Stomach (tissue), 8 donors: ENCODE measurements at regions not wholly inside any gene's neighbourhood (a gene's known extent, or its start where the extent isn't known, plus 50 kb on each side); places are given as distances from the start of the nearest gene placed in this dataset.
A peak's percentile ranks its signal among the peaks of the same experiment; 100 is the strongest.

Experiments used
- DNase-seq, 2 donors: peaks; one replicate each; pipeline versions ENCODE4 v3.0.0 to v3.0.0-alpha.2; 2013 to 2019
- H3K27ac ChIP-seq, 5 donors: fragments of 200-600 bp in 4 of 5; sonication (generic) in 4 of 5; one replicate each; pipeline ENCODE4 v1.5.1; 2013 to 2019; ENCODE audit warnings: mild to moderate bottlenecking in 1 of 5, moderate library complexity in 1 of 5
- H3K27me3 ChIP-seq, 3 donors: fragments of 200-600 bp; sonication (generic); one replicate each; pipeline ENCODE4 v1.5.1; 2017 to 2019; ENCODE audit warnings: mixed run types in 1 of 3
- H3K36me3 ChIP-seq, 4 donors: fragments of 200-600 bp; sonication (generic); 1 replicate in 3 of 4; 2 replicates in 1 of 4; pipeline ENCODE4 v1.5.1; 2016 to 2019
- H3K4me1 ChIP-seq, 4 donors: fragments of 200-600 bp; sonication (generic); one replicate each; pipeline ENCODE4 v1.5.1; 2016 to 2019
- H3K4me3 ChIP-seq, 4 donors: fragments of 200-600 bp; sonication (generic) in 3 of 4; one replicate each; pipeline ENCODE4 v1.5.1; 2016 to 2019; ENCODE audit warnings: mild to moderate bottlenecking in 1 of 4
- H3K9me3 ChIP-seq, 4 donors: fragments of 200-600 bp; sonication (generic); one replicate each; pipeline ENCODE4 v1.5.1; 2016 to 2019
- EP300 ChIP-seq: sonication (generic); formaldehyde crosslinking; IDR thresholded peaks from one replicate; pipeline ENCODE4 v1.6.1; 2017; ENCODE audit warnings: antibody characterized with exemption
- POLR2A ChIP-seq, 4 donors: fragments of 450-650 bp; IDR thresholded peaks; one replicate each; pipeline ENCODE4 v1.6.1; 2016; ENCODE audit warnings: antibody characterized with exemption in 4 of 4, control low read depth in 2 of 4, mild to moderate bottlenecking in 1 of 4, moderate library complexity in 1 of 4
- POLR2AphosphoS5 ChIP-seq, 3 donors: sonication (generic); formaldehyde crosslinking; IDR thresholded peaks; one replicate each; pipeline ENCODE4 v1.6.1; 2016; ENCODE audit warnings: antibody characterized with exemption in 3 of 3
- WGBS, 5 donors: extraction: QIAGEN DNeasy Blood & Tissue Kit in 3 of 5; methylation state at CpG; one replicate each; pipeline versions ENCODE4 v1.1.5 to v1.1.7; 2013 to 2018; 5-methylcytosine and 5-hydroxymethylcytosine counted together
- intact Hi-C: fragments of 100-400 bp; cut with DNase I; formaldehyde crosslinking; loops from one replicate; pipeline ENCODE4 v1.15.1; 2023; ENCODE audit warnings: low total_unique reads
- TF ChIP-seq, protein P1 (sequence below), 7 experiments: fragments of 450-650 bp in 4 of 7; fragments of 200-600 bp in 3 of 7; sonication (generic) in 3 of 7; IDR thresholded peaks; one replicate each; pipeline ENCODE4 v1.5.1; 2016 to 2019; ENCODE audit warnings: antibody characterized with exemption in 7 of 7, control low read depth in 2 of 7, mild to moderate bottlenecking in 1 of 7
- donor health status: healthy with polysubstance abuse.
- donor health status: Bipolar disorder and iron deficiency.
- donor health status: healthy.

DNA sequence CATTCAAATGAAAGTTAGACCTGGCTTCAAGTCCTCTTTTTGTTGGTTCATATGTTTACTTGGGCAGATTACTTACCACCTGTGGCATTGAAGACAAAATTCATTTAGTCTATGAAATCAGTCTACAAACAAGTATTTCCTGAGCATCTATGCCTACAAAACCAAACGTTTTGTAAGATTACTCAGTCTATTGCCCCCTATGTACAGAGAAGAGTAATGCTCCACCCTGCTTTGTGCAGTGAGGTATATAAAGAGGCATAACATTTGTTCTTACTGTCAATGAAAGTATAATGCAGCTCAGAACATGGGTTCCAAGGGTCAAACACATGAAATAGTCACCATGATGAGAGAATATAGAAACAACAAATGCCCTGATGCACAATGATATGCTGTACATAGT, 580.7 kb downstream of the KIF4B start:
- H3K4me1 ChIP-seq = no peaks in the 10 kb centered on the region
- intact Hi-C loops = no loop called here
- no peaks in the 10 kb centered on the region for H3K9me3 ChIP-seq
- H3K27me3 ChIP-seq = no peaks in the 10 kb centered on the region
- no peak for DNase-seq
- no peaks in the 10 kb centered on the region for H3K36me3 ChIP-seq
- WGBS, 5 donors = 7 to 24% (median 8%) methylated on average over 1 of the region's 1 CpG
- H3K27ac ChIP-seq = no peak overlapping the region
- no peak overlapping the region for H3K4me3 ChIP-seq
- TF ChIP-seq POLR2A (IDR thresholded peaks at IDR 0.05) (no peak), EP300 (no peak), POLR2AphosphoS5 (IDR thresholded peaks at IDR 0.05) (no peak)
- TF ChIP-seq, protein P1, sequence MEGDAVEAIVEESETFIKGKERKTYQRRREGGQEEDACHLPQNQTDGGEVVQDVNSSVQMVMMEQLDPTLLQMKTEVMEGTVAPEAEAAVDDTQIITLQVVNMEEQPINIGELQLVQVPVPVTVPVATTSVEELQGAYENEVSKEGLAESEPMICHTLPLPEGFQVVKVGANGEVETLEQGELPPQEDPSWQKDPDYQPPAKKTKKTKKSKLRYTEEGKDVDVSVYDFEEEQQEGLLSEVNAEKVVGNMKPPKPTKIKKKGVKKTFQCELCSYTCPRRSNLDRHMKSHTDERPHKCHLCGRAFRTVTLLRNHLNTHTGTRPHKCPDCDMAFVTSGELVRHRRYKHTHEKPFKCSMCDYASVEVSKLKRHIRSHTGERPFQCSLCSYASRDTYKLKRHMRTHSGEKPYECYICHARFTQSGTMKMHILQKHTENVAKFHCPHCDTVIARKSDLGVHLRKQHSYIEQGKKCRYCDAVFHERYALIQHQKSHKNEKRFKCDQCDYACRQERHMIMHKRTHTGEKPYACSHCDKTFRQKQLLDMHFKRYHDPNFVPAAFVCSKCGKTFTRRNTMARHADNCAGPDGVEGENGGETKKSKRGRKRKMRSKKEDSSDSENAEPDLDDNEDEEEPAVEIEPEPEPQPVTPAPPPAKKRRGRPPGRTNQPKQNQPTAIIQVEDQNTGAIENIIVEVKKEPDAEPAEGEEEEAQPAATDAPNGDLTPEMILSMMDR (IDR thresholded peaks at IDR 0.05) = no peak

DNA sequence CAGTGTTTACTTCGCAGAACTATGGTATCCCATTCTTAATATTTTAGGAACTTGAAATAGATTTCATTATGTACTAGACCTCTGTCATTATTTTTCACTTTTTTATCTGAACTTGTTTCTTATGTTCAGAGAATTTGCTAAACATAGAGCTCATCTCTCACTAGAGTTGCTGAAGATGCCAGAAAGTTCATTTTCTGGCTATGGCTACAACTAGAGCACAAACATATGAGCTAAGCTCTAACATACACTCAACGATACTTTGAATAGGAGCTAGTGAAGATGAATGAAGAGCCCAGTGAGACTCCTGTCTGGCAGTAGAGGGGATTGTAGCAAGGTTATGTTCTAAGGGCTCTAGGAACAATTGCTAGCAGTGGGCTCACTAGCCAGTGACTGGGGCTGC, 582.2 kb downstream of the KIF4B start:
- intact Hi-C loops = no loop called here
- no peak overlapping the region for H3K27ac ChIP-seq
- H3K27me3 ChIP-seq = no peaks in the 10 kb centered on the region
- TF ChIP-seq POLR2A (IDR thresholded peaks at IDR 0.05) = no peak
- TF ChIP-seq EP300 = no peak
- TF ChIP-seq, protein P1 (IDR thresholded peaks at IDR 0.05) = no peak
- TF ChIP-seq POLR2AphosphoS5 (IDR thresholded peaks at IDR 0.05) = no peak
- no peak for DNase-seq
- H3K4me1 ChIP-seq = no peaks in the 10 kb centered on the region
- H3K4me3 ChIP-seq = no peak overlapping the region
- H3K36me3 ChIP-seq = no peaks in the 10 kb centered on the region
- 78 to 90% (median 86%) methylated on average over 2 of the region's 2 CpGs for WGBS, 5 donors
- H3K9me3 ChIP-seq = no peaks in the 10 kb centered on the region

DNA sequence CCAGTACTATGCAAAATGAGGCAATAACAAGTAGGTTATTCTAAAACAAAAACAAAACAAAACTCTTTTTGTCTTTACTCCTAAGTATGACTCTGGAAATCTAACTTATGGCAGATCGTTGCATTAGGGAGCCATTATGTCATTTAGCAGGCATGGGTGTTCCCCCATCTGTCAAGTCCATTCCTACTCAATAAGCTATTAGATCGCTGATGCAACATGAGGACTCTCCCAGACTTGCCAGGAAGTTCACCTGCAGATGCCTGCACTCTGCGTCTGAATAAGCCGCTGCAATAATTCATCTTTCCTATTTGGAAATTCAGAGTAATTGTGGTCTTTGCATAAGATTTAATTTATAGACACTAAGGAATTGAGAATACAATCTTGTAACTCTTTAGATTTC, 585.0 kb downstream of the KIF4B start:
- Histone ChIP-seq H3K27me3 (no peaks in the 10 kb centered on the region), H3K9me3 (no peaks in the 10 kb centered on the region), H3K4me1 (no peaks in the 10 kb centered on the region), H3K4me3 (no peak overlapping the region), H3K27ac (no peak overlapping the region), H3K36me3 (no peaks in the 10 kb centered on the region)
- TF ChIP-seq POLR2AphosphoS5 (IDR thresholded peaks at IDR 0.05) (no peak), EP300 (no peak), POLR2A (IDR thresholded peaks at IDR 0.05) (no peak)
- TF ChIP-seq, protein P1 (IDR thresholded peaks at IDR 0.05) = no peak
- 55 to 84% (median 72%) methylated on average over 4 of the region's 4 CpGs for WGBS, 5 donors
- intact Hi-C loops = no loop called here
- no peak for DNase-seq

DNA sequence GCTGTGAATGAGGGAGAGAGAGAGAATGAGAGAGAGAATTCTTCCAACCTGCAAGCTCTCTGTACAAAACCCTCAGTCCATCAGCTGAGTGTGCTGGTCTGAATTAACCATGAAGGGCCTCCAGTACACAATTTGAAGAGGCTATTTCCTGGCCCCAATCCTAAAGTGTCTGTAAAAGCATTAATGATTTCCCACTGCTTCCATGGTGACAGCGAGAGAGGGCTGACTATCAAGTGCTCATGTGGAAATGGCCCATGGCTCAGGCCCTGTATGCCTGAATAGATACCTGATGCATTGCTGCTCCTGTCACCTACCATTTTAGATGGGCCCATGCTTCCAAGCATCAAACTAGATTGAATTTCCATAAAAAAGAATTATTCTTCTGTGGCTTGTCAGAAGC, 592.4 kb downstream of the KIF4B start:
- 68 to 100% (median 73%) methylated on average over 1 of the region's 1 CpG for WGBS, 5 donors
- peak in 1 of 2 donors; percentile 6 for DNase-seq
- Histone ChIP-seq H3K36me3 (no peaks in the 10 kb centered on the region), H3K9me3 (peaks cover 0 to 3% (median 0%) of the 10 kb centered on the region in 4 donors), H3K27me3 (no peaks in the 10 kb centered on the region), H3K27ac (no peak overlapping the region), H3K4me3 (no peak overlapping the region), H3K4me1 (no peaks in the 10 kb centered on the region)
- TF ChIP-seq EP300 (no peak), POLR2AphosphoS5 (IDR thresholded peaks at IDR 0.05) (no peak), POLR2A (IDR thresholded peaks at IDR 0.05) (no peak)
- TF ChIP-seq, protein P1 (IDR thresholded peaks at IDR 0.05) = no peak
- intact Hi-C loops = no loop called here
